Heart left ventricle (tissue), 13 donors: ENCODE measurements at regions not wholly inside any gene's neighbourhood (a gene's known extent, or its start where the extent isn't known, plus 50 kb on each side); places are given as distances from the start of the nearest gene placed in this dataset.

ENCODE experiments used
- POLR2A ChIP-seq, 2 donors: fragments of 450-650 bp; IDR thresholded peaks; one replicate each; pipeline ENCODE4 v1.6.1; 2017; ENCODE audit warnings: antibody characterized with exemption in 2 of 2, mild to moderate bottlenecking in 2 of 2, moderate library complexity in 2 of 2
- TF ChIP-seq, protein P1 (sequence below), 12 donors: fragments of 200-600 bp; sonication (generic) in 4 of 12; IDR thresholded peaks; one replicate each; pipeline versions ENCODE4 v1.5.0 to v1.8.0; 2018 to 2022; ENCODE audit warnings: antibody characterized with exemption in 12 of 12, mild to moderate bottlenecking in 5 of 12
- donor health status: ischemic (EF 13 %, LVEDD 7.1; RV severe dilation, severe dysfunction).
- donor health status: DM: no; HTN: yes; CAD: no.
- donor health status: DM: no; HTN: no; CAD: no.
- donor health status: ischemic (EF 25% LVEDD 6.9; RV normal size, moderate dysfunction).
- donor health status: ischemic (EF 25% LVEDD 5.7; RV mildly dilated, moderate dysfunction).
- donor health status: ischemic (EF 35%, LVEDD 5.7; RV mildly dilated, moderate dysfunction).
- donor health status: nonischemic (EF 11% LVEDD 7.7; RV severe dilation, severe dysfunction).
- donor health status: DM: yes; HTN: yes; CAD: no.
- donor health status: PGD.
- donor health status: ischemic (EF 29% LVEDD 5.4; RV normal size, mild dysfunction).
- donor health status: nonischemic (EF 23%, LVEDD 6.1; RV moderate dilation, normal function).

DNA sequence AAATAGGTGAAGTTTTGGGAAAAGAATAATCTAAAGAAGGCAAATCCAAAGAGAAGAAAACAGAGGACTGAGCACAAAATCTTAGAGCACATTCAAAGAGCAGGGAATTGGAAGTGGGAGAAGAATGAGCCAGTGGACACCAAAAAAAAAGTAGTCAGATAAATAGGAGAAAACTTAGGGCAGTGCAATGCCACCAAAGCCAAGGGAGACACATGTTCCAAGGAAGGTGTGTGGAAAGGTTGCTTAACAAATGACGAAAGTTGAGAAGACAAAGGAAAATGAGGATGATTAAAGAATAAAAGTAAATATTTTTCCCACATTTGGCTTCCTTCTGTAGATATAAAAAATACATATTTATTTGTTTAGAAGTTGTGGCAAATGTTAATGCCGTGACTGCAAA, 237.6 kb downstream of the TANC2 start:
- TF ChIP-seq, protein P1, sequence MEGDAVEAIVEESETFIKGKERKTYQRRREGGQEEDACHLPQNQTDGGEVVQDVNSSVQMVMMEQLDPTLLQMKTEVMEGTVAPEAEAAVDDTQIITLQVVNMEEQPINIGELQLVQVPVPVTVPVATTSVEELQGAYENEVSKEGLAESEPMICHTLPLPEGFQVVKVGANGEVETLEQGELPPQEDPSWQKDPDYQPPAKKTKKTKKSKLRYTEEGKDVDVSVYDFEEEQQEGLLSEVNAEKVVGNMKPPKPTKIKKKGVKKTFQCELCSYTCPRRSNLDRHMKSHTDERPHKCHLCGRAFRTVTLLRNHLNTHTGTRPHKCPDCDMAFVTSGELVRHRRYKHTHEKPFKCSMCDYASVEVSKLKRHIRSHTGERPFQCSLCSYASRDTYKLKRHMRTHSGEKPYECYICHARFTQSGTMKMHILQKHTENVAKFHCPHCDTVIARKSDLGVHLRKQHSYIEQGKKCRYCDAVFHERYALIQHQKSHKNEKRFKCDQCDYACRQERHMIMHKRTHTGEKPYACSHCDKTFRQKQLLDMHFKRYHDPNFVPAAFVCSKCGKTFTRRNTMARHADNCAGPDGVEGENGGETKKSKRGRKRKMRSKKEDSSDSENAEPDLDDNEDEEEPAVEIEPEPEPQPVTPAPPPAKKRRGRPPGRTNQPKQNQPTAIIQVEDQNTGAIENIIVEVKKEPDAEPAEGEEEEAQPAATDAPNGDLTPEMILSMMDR (IDR thresholded peaks at IDR 0.05): no peak
- TF ChIP-seq POLR2A (IDR thresholded peaks at IDR 0.05): no peak
